HG03469 (cell line): ENCODE measurements at regions not wholly inside any gene's neighbourhood (a gene's known extent, or its start where the extent isn't known, plus 50 kb on each side); places are given as distances from the start of the nearest gene placed in this dataset.

ENCODE experiments used
- ATAC-seq: cut with Tn5 transposase; IDR thresholded peaks from one replicate; pipeline ENCODE4 v1.9.1; 2021; ENCODE audit warnings: mild to moderate bottlenecking, moderate library complexity, moderate number of reproducible peaks; ENCODE audit not compliant: unreplicated experiment

DNA sequence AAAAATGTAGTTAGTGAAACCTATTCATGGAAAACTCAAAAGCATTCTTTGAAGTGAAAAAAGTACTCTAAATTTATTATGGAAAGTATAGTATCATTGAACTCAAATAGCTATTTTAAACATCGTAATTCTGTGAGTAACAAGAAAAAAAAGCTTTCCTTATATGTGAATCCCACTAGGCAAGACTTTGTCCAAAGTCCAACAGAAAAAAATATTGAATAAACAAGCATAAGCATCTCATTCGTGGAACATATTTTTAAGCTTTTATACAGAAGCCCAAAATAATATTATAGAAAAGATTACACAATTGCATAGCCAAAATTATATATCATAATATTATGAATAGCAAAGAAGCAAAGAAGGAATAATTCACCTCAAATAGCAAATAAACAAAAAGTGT is 79.4 kb upstream of the IFNE start:
- ATAC-seq, result no peak

DNA sequence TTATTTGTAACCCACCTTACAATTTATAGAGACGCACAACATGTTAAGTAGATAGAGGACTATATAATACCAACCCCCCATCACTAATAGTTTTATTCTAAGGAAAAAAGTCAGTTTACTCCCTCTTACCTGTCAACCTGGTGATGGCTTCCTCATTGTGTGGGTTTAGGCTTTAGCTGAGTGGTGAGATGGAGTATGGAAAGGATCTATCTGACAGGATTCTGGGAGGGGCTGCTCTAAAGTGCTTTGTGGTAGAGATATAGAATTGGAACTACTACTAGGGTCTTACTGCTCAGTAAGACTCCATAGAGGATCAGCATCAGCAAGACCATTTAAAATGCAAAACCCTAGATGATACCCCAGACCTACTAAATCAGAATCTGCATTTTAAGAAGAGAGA is 82.1 kb upstream of the IFNE start:
- no peak for ATAC-seq

DNA sequence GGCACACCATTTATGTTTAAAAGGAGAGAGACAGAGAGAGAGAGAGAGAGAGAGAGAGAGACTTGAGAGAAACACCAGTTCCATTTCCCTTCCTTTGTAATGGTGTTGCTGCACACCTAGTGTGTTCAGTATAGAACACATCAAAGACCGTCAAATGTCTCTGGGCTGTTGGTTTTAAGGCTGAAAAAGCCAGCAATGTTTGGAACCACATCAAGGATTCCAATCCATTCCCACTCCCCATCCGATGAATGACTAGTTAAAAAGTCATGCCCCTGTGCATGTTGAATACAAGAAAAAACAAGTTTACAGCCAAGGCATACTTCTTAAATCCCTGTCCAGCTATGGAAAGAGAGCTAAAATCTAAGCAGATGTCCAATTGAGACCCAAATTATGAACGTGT is 83.0 kb upstream of the IFNE start:
- no peak for ATAC-seq

DNA sequence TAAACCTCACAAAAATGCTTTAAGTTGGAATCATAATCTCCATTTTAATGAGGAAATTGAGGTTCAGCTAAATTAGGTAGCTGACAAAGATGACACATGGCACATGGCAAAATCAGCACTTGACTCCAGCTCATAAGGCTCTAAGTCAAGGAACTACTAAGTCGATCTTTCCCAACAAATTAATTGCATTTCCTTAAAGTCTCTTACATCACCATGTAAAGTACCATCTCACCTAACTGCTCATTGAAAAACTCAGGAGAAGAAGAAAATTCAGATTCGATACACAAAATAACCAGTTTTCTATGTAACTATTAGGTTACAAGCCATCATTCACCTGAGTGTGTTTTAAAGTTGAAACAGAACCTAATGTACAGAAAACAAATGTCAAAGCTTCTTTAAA is 85.8 kb upstream of the IFNE start:
- ATAC-seq, result no peak

DNA sequence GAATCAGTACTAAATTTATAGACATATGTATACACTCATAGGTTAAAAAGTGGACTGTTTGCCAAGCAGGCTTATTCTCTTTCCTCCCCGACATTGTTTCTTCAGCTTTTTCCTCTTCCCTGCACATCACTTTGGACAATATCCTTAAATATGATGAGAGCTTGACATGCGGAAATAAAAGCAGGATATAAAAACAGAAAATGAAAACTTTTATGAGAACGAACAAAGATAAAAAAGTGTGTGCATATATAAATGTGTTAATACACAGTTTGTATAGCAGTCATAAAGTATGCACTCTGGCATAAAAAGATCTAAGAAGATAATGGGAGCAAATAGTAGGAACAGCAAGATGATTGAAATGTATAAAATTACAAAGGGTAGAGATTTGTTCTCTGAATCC is 86.4 kb upstream of the IFNE start:
- no peak for ATAC-seq

DNA sequence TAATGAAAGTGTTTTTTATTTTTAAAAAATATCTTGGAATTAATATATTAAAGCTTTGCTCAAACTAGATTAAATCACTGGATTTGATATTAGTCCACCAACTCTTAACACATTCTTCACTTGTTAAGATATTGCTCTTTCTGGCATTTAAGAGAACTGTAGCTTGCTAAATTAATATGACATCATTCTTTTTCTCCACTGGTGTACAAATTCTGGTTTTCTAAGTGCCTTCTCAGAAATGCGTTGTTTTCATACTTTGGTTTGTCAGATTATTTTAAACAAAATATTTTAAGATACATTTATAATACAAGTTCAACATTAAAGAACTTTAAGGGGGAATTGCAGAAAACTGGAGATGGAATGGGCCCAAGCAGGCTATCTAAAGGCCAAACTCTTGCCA is 87.6 kb upstream of the IFNE start:
- no peak for ATAC-seq

- no peak for ATAC-seq
Observed at GRCh38 chr9:21570643-21571275, 88.6 kb upstream of the IFNE start.

DNA sequence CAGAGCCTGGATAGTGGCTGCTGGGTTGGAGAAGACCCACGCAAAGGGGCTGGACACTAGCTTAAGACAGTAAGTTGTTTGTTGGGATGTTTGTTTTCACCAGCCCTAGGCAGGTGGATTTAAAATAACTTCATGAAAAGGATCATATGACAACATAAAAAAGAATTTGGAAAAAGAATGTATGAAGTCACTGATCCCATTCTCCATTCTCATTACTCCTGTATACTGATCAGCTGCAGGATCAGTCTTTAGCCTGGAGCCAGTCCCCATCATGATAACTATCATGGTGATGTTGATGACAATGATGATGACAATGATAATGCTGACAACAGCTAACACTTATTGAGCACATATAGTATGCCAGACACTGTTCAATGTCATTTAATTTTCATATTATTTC is 92.1 kb upstream of the IFNE start:
- no peak for ATAC-seq

DNA sequence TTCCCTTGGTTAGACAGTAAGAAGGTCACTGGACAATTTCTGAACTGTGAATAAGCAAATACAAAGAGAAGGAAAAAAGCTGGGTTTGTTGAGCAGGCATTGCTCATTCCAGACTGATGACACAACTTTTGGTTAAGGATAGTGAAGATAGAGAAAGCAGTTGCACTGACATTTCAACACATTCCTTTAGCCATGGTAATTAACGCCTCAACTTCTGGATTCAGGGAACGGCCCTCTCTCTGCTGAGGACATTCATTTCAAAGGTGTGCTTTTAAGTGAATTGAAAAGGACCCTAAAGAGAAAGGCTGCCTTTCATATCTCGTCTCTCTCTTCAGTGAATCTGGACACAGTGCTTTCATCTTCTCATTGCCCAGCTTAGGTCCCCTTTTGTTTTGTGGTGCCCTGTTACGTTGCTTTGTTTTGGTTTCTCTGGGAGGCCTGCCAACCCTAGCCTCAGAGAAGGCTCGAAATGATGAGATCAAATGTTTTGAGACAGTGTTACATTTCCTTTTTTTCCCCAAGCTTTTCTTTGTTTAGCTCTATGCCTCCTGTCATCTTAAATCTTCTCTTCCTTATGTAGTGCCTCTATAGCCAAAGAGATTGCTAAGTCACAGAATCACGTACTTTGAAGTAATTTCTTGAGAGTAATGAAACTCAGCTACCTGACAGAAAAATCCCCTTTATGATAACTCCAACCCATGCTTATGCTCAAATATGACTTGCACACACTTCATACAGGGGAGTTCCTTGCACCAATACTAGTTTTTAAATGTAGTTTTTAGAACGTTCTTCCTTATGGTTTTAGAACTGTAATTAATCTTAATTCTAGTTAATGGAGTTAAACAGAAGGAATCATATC is 94.4 kb upstream of the IFNE start:
- ATAC-seq, result peak; percentile 33

DNA sequence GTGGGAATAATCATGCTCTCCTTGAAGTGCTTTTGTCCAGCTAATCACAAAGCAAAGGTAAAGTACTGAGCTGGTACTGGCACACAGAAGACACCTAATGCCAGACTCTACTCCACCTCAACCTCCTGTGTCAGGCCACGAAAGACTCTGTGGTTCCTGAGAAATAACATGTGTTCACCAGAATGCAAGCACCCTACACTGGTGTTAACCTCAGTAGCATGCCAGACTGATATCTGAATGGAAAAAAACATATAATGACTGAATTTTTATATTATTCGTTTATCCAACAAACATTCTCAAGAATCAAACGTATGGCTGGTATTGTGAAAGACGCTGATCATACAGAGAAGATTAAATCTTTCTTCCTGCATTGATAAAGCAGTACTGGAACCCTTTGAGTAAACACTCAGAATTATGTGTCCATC is 97.1 kb upstream of the IFNE start:
- no peak for ATAC-seq

GRCh38 chr9:21579743-21580142 is 97.6 kb upstream of the IFNE start:
- ATAC-seq, result no peak

DNA sequence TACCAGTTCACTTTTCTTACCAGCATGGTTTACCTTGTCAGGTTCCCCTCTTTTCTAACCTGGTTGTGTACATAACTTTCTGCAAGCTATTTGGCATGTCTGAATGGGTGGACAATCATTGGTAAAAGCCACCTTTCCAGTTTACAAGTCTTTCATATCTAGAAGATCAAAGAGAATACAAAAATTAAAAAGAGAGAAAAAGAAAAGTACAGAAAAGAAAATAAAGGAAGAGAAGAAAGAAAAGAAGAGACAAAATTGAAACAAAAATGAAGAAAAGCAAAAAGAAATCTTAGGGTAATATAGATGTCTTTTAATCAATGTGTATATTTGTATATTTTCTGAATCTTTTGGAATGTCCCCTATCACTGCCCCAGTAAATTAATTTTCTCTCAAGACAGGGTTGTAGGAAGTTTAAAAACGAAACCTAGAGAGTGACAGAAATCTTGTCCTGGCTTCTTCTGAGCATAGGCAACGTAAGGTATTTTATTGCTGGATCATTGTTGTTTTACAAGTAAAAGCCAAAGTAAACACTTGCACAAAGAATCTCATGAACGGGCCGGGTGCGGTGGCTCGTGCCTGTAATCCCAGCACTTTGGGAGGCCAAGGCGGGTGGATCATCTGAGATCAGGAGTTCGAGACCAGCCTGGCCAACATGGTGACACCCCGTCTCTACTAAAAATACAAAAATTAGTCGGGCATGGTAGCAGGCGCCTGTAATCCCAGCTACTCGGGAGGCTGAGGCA is 98.7 kb upstream of the IFNE start:
- no peak for ATAC-seq

DNA sequence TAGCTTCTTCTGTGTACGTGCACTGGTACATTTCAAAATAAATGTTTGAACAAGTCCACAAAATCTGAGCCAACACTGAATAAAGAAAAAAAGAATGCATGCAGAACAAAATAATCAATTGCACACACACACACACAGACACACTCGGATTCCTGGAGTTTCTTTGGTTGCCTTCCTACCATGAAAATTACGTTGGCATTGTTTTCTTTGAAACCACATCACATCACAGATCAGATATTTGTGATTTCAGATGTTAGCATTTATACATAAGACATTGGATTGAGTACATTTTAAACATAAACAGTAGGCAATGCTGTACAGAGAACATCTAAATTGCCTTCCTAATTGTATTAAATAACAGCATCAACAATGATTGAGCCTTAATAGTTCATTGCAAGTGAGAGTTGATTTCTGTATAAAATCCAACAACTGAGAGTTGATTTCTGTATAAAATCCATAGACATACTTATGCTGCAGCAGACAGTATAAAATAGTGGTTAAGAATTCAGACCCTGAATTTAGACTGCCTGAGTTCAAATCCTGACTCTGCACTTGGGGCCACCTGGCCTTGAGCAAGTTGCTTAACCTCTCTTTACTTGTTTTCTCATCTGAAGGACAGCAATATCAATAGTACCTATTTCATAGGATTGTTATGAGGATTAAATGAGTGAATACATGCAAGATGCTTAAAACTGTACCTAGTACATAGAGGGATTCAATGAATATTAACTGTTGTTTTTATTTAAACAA is 101.7 kb upstream of the IFNE start:
- no peak for ATAC-seq

GRCh38 chr9:21584890-21585289 is 102.8 kb upstream of the IFNE start:
- no peak for ATAC-seq

- no peak for ATAC-seq
Observed at GRCh38 chr9:21585756-21586752, 103.9 kb upstream of the IFNE start.

- no peak for ATAC-seq
Observed at GRCh38 chr9:21589344-21590056, 107.4 kb upstream of the IFNE start.

- no peak for ATAC-seq
Observed at GRCh38 chr9:21590058-21590996, 108.2 kb upstream of the IFNE start.
